K562 (cell line): ENCODE measurements at regions not wholly inside any gene's neighbourhood (a gene's known extent, or its start where the extent isn't known, plus 50 kb on each side); places are given as distances from the start of the nearest gene placed in this dataset.

Source experiments
- ADNP ChIP-seq: fragments of 200-800 bp; sonication (Bioruptor generic); IDR thresholded peaks from 2 replicates; pipeline ENCODE4 v1.6.1; 2016; ENCODE audit warnings: missing genetic modification characterization, missing compliant biosample characterization
- BHLHE40 ChIP-seq: IDR thresholded peaks from 2 replicates; pipeline ENCODE4 v1.6.1; 2011; ENCODE audit warnings: low read length, improper control_type of control experiment
- BRF2 ChIP-seq: IDR thresholded peaks from 3 replicates; pipeline ENCODE4 v1.6.1; 2011; ENCODE audit warnings: borderline replicate concordance, mild to moderate bottlenecking; ENCODE audit not compliant: insufficient read length, insufficient read depth
- CHD1 ChIP-seq: fragments of 200-600 bp; sonication (generic); IDR thresholded peaks from one replicate; pipeline ENCODE4 v1.6.1; 2012; ENCODE audit warnings: mild to moderate bottlenecking, moderate library complexity, low read length, inconsistent platforms
- ELF1 ChIP-seq: fragments of 200-800 bp; sonication (Bioruptor generic); IDR thresholded peaks from 2 replicates; pipeline ENCODE4 v1.6.1; 2016; ENCODE audit warnings: missing genetic modification characterization, missing compliant biosample characterization
- HCFC1 ChIP-seq: IDR thresholded peaks from 2 replicates; pipeline ENCODE4 v1.6.1; 2012; ENCODE audit warnings: low read depth, low read length, improper control_type of control experiment
- HDAC6 ChIP-seq: IDR thresholded peaks from 2 replicates; pipeline ENCODE4 v1.6.1; 2012; ENCODE audit warnings: low read depth, mild to moderate bottlenecking, control low read depth, inconsistent platforms, low read length, moderate library complexity
- NFIX ChIP-seq: fragments of 250-450 bp; sonication (Bioruptor Pico); IDR thresholded peaks from 2 replicates; pipeline ENCODE4 v1.4.0; 2020; ENCODE audit warnings: low read depth, mild to moderate bottlenecking, moderate library complexity
- RBBP5 ChIP-seq: fragments of 200-600 bp; sonication (generic); IDR thresholded peaks from 2 replicates; pipeline ENCODE4 v1.6.1; 2012; ENCODE audit warnings: borderline replicate concordance, mild to moderate bottlenecking, low read length, control low read depth, inconsistent platforms; ENCODE audit not compliant: insufficient read depth, poor library complexity, severe bottlenecking
- SOX6 ChIP-seq: fragments of 450-650 bp; IDR thresholded peaks from 2 replicates; pipeline ENCODE4 v1.6.1; 2014; ENCODE audit warnings: mild to moderate bottlenecking
- SRF ChIP-seq, 2 experiments: fragments of 250-450, 450-650 bp in 1 of 2; sonication (Bioruptor Pico) in 1 of 2; sonication (generic) in 1 of 2; formaldehyde crosslinking; IDR thresholded peaks; 2 replicates each; pipeline versions ENCODE4 v1.5.0 to v1.5.1; 2020 to 2022; ENCODE audit warnings: mild to moderate bottlenecking in 1 of 2, missing genetic modification reagents in 1 of 2
- TBL1XR1 ChIP-seq, 2 experiments: IDR thresholded peaks; 2 replicates each; pipeline ENCODE4 v1.6.1; 2012; ENCODE audit warnings: improper control_type of control experiment in 2 of 2, low read length in 2 of 2, mild to moderate bottlenecking in 1 of 2
- ZC3H4 ChIP-seq: sonication (generic); formaldehyde crosslinking; IDR thresholded peaks from 2 replicates; pipeline ENCODE4 v1.9.0; 2021; ENCODE audit warnings: missing genetic modification reagents, borderline replicate concordance
- ZKSCAN1 ChIP-seq: fragments of 150-350 bp; IDR thresholded peaks from 2 replicates; pipeline ENCODE4 v1.6.1; 2016; ENCODE audit warnings: low read depth, low read length
- ZNF121 ChIP-seq: sonication (generic); formaldehyde crosslinking; conservative IDR thresholded peaks from 2 replicates; pipeline ENCODE4 v1.8.0; 2022; ENCODE audit warnings: missing genetic modification reagents
- ZNF217 ChIP-seq: sonication (generic); formaldehyde crosslinking; IDR thresholded peaks from 2 replicates; pipeline ENCODE4 v1.8.0; 2022; ENCODE audit warnings: mild to moderate bottlenecking, missing genetic modification reagents
- ZNF384 ChIP-seq: IDR thresholded peaks from 2 replicates; pipeline ENCODE4 v1.6.1; 2012; ENCODE audit warnings: low read depth, low read length, improper control_type of control experiment
- ZNF449 ChIP-seq: fragments of 250-450 bp; sonication (Bioruptor Pico); IDR thresholded peaks from 2 replicates; pipeline ENCODE4 v1.8.0; 2022; ENCODE audit warnings: moderate library complexity, mild to moderate bottlenecking, inconsistent platforms
- ZNF57 ChIP-seq: fragments of 450-650 bp; formaldehyde crosslinking; IDR thresholded peaks from 2 replicates; pipeline ENCODE4 v1.4.0; 2020; ENCODE audit warnings: mild to moderate bottlenecking, moderate library complexity
- ZNF696 ChIP-seq: fragments of 250-450 bp; sonication (Bioruptor Pico); conservative IDR thresholded peaks from 2 replicates; pipeline ENCODE4 v1.4.0; 2020; ENCODE audit warnings: mild to moderate bottlenecking, moderate library complexity
- TF ChIP-seq, protein P1 (sequence below): fragments of 250-450 bp; sonication (Bioruptor Pico); IDR thresholded peaks from 2 replicates; pipeline ENCODE4 v1.4.0; 2020

DNA sequence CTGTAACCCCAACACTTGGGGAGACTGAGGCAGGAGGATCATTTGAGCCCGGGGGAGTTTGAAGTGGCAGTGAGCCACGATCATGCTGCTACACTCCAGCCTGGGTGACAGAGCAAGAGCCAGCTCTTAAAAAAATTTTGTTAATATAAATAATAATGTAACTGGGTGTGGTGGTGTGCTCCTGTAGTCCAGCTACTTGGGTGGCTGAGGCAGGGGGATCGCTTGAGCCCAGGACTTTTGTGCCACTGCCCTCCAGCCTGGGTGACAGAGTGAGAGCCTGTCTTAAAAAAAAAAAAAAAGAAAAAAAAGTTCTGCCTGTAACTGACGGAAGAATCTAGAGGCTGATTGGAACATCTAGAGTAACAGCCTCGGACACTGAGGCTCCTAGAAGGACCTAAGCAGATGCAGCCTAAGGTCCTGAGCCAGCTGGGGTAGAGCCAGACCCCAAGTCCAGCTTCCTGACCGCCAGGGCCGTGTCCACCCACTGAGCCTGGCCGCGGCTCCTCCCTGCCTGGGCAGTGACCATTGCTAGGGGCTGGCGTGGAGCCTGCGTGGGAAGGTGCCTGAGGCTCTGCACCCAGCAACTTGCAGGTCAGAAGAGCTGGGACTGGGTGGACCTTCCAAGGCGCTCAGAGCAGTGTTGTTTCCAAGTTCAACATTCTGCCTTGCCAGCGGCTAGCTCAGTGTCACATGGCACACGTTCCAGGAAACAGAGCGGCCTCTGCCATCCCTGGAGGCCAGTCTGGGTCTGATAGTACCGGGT, 209.4 kb upstream of the CIBAR2 start (continued):
- TF ChIP-seq ZC3H4 (CRISPR knock-in tag) = no peak
- TF ChIP-seq RBBP5 = peak; percentile 74
- no peak for TF ChIP-seq ZNF217 (CRISPR knock-in tag)
- no peak for TF ChIP-seq SOX6
- no peak for TF ChIP-seq ELF1 (tag)
- no peak for TF ChIP-seq BRF2
- no peak for TF ChIP-seq ZNF57 (CRISPR knock-in tag)
- no peak for TF ChIP-seq CHD1
- no peak for TF ChIP-seq TBL1XR1 (IDR thresholded peaks at IDR 0.05; ENCODE audit: low read length in 2 of 2)
- TF ChIP-seq ZNF449 (CRISPR knock-in tag) = no peak
- no peak for TF ChIP-seq HCFC1
- TF ChIP-seq BHLHE40 = 0 out of 2 replicates have a peak, but pooled peaks have one; percentile 21
- peak in 1 of 2 experiments; percentile 15; a peak in 1 of 4 replicates for TF ChIP-seq SRF (CRISPR knock-in tag; IDR thresholded peaks at IDR 0.05)
- TF ChIP-seq ADNP (tag) = no peak
- TF ChIP-seq ZKSCAN1 = no peak
- TF ChIP-seq ZNF121 (CRISPR knock-in tag) = no peak
- TF ChIP-seq ZNF384 = peak; percentile 52
- no peak for TF ChIP-seq HDAC6
- no peak for TF ChIP-seq ZNF696
- TF ChIP-seq NFIX (CRISPR knock-in tag) = no peak
- TF ChIP-seq, protein P1, sequence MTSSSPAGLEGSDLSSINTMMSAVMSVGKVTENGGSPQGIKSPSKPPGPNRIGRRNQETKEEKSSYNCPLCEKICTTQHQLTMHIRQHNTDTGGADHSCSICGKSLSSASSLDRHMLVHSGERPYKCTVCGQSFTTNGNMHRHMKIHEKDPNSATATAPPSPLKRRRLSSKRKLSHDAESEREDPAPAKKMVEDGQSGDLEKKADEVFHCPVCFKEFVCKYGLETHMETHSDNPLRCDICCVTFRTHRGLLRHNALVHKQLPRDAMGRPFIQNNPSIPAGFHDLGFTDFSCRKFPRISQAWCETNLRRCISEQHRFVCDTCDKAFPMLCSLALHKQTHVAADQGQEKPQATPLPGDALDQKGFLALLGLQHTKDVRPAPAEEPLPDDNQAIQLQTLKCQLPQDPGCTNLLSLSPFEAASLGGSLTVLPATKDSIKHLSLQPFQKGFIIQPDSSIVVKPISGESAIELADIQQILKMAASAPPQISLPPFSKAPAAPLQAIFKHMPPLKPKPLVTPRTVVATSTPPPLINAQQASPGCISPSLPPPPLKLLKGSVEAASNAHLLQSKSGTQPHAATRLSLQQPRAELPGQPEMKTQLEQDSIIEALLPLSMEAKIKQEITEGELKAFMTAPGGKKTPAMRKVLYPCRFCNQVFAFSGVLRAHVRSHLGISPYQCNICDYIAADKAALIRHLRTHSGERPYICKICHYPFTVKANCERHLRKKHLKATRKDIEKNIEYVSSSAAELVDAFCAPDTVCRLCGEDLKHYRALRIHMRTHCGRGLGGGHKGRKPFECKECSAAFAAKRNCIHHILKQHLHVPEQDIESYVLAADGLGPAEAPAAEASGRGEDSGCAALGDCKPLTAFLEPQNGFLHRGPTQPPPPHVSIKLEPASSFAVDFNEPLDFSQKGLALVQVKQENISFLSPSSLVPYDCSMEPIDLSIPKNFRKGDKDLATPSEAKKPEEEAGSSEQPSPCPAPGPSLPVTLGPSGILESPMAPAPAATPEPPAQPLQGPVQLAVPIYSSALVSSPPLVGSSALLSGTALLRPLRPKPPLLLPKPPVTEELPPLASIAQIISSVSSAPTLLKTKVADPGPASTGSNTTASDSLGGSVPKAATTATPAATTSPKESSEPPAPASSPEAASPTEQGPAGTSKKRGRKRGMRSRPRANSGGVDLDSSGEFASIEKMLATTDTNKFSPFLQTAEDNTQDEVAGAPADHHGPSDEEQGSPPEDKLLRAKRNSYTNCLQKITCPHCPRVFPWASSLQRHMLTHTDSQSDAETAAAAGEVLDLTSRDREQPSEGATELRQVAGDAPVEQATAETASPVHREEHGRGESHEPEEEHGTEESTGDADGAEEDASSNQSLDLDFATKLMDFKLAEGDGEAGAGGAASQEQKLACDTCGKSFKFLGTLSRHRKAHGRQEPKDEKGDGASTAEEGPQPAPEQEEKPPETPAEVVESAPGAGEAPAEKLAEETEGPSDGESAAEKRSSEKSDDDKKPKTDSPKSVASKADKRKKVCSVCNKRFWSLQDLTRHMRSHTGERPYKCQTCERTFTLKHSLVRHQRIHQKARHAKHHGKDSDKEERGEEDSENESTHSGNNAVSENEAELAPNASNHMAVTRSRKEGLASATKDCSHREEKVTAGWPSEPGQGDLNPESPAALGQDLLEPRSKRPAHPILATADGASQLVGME (CRISPR knock-in tag) = no peak
